Neural cell (in vitro differentiated cells): ENCODE measurements at regions not wholly inside any gene's neighbourhood (a gene's known extent, or its start where the extent isn't known, plus 50 kb on each side); places are given as distances from the start of the nearest gene placed in this dataset.

Experiments used
- H2AFZ ChIP-seq: fragments of 200-600, 300-800 bp; sonication (generic), shearing (Covaris generic); 2 replicates; pipeline ENCODE4 v1.6.0; 2014; ENCODE audit warnings: low read depth, mild to moderate bottlenecking, antibody characterized with exemption, low read length, moderate library complexity
- H3F3A ChIP-seq: fragments of 200-600 bp; shearing (Covaris generic); 2 replicates; pipeline ENCODE4 v1.6.1; 2016; ENCODE audit warnings: mild to moderate bottlenecking, moderate library complexity, mixed read lengths, antibody characterized with exemption, low read length; ENCODE audit not compliant: insufficient read depth, poor library complexity, severe bottlenecking
- H3K27ac ChIP-seq: fragments of 200-600, 300-800 bp; sonication (generic), shearing (Covaris generic); 2 replicates; pipeline ENCODE4 v1.5.1; 2014; ENCODE audit warnings: mild to moderate bottlenecking, low read length, moderate library complexity
- H3K27me3 ChIP-seq: fragments of 300-800, 200-600 bp; sonication (generic), shearing (Covaris generic); 2 replicates; pipeline ENCODE4 v1.6.0; 2014; ENCODE audit warnings: mild to moderate bottlenecking, low read depth, low read length, moderate library complexity; ENCODE audit not compliant: insufficient read depth
- H3K36me3 ChIP-seq: fragments of 300-800, 200-600 bp; sonication (generic), shearing (Covaris generic); 2 replicates; pipeline ENCODE4 v1.5.1; 2014; ENCODE audit warnings: mild to moderate bottlenecking, antibody characterized with exemption, low read length, moderate library complexity; ENCODE audit not compliant: insufficient read depth
- H3K4me2 ChIP-seq: fragments of 300-800, 200-600 bp; sonication (generic), shearing (Covaris generic); 2 replicates; pipeline ENCODE4 v1.6.0; 2014; ENCODE audit warnings: mild to moderate bottlenecking, low read length
- H3K4me3 ChIP-seq: fragments of 300-800, 200-600 bp; sonication (generic), shearing (Covaris generic); 2 replicates; pipeline ENCODE4 v1.5.1; 2014; ENCODE audit warnings: mild to moderate bottlenecking, low read length, moderate library complexity
- H3K79me2 ChIP-seq: fragments of 200-600 bp; shearing (Covaris generic); replicated peaks from 2 replicates; pipeline ENCODE4 v1.6.0; 2014; ENCODE audit warnings: mild to moderate bottlenecking, low read length, moderate library complexity; ENCODE audit not compliant: insufficient read depth
- H3K9ac ChIP-seq: fragments of 300-800, 200-600 bp; sonication (generic), shearing (Covaris generic); 2 replicates; pipeline ENCODE4 v1.6.1; 2016; ENCODE audit warnings: mild to moderate bottlenecking, low read length, mixed read lengths
- H3K9me2 ChIP-seq: fragments of 200-600 bp; shearing (Covaris generic); 2 replicates; pipeline ENCODE4 v1.6.1; 2016; ENCODE audit warnings: mild to moderate bottlenecking, low read length, mixed read lengths; ENCODE audit not compliant: insufficient read depth
- H3K9me3 ChIP-seq: fragments of 200-600, 300-800 bp; sonication (generic), shearing (Covaris generic); 2 replicates; pipeline ENCODE4 v1.6.1; 2016; ENCODE audit warnings: mild to moderate bottlenecking, mixed run types, low read length, moderate library complexity, mixed read lengths
- H4K20me1 ChIP-seq: fragments of 200-600 bp; shearing (Covaris generic); 2 replicates; pipeline ENCODE4 v1.6.1; 2016; ENCODE audit warnings: mild to moderate bottlenecking, mixed run types; ENCODE audit not compliant: insufficient read depth
- EP300 ChIP-seq: fragments of 450-650 bp; conservative IDR thresholded peaks from 2 replicates; pipeline ENCODE4 v1.6.1; 2014; ENCODE audit warnings: antibody characterized with exemption, mild to moderate bottlenecking, moderate library complexity; ENCODE audit not compliant: poor library complexity, severe bottlenecking
- EZH2 ChIP-seq: fragments of 200-600, 300-800 bp; shearing (Covaris generic), sonication (generic); IDR thresholded peaks from 2 replicates; pipeline ENCODE4 v1.6.1; 2014; ENCODE audit warnings: antibody characterized with exemption, low read length, borderline replicate concordance, mild to moderate bottlenecking; ENCODE audit not compliant: insufficient read depth, poor library complexity, severe bottlenecking
- MXI1 ChIP-seq: fragments of 450-650 bp; conservative IDR thresholded peaks from 2 replicates; pipeline ENCODE4 v1.6.1; 2014; ENCODE audit warnings: antibody characterized with exemption, mild to moderate bottlenecking; ENCODE audit not compliant: poor library complexity, severe bottlenecking
- POLR2AphosphoS5 ChIP-seq: IDR thresholded peaks from 2 replicates; pipeline ENCODE4 v1.6.1; 2012
- RAD21 ChIP-seq: fragments of 450-650 bp; conservative IDR thresholded peaks from 2 replicates; pipeline ENCODE4 v1.6.1; 2014; ENCODE audit warnings: antibody characterized with exemption, mild to moderate bottlenecking, moderate library complexity
- SMC3 ChIP-seq: fragments of 450-650 bp; conservative IDR thresholded peaks from 2 replicates; pipeline ENCODE4 v1.6.1; 2014; ENCODE audit warnings: antibody characterized with exemption, mild to moderate bottlenecking, moderate library complexity; ENCODE audit not compliant: poor library complexity
- TAF1 ChIP-seq: IDR thresholded peaks from 2 replicates; pipeline ENCODE4 v1.6.1; 2012; ENCODE audit warnings: low read depth
- TF ChIP-seq, protein P1 (sequence below): IDR thresholded peaks from 2 replicates; pipeline ENCODE4 v1.6.1; 2012; ENCODE audit warnings: borderline replicate concordance
- TF ChIP-seq, protein P2 (sequence below): fragments of 450-650 bp; IDR thresholded peaks from 2 replicates; pipeline ENCODE4 v1.5.1; 2014; ENCODE audit warnings: antibody characterized with exemption, mild to moderate bottlenecking, moderate library complexity; ENCODE audit not compliant: poor library complexity, severe bottlenecking

- no peak for TF ChIP-seq EZH2
- TF ChIP-seq, protein P1, sequence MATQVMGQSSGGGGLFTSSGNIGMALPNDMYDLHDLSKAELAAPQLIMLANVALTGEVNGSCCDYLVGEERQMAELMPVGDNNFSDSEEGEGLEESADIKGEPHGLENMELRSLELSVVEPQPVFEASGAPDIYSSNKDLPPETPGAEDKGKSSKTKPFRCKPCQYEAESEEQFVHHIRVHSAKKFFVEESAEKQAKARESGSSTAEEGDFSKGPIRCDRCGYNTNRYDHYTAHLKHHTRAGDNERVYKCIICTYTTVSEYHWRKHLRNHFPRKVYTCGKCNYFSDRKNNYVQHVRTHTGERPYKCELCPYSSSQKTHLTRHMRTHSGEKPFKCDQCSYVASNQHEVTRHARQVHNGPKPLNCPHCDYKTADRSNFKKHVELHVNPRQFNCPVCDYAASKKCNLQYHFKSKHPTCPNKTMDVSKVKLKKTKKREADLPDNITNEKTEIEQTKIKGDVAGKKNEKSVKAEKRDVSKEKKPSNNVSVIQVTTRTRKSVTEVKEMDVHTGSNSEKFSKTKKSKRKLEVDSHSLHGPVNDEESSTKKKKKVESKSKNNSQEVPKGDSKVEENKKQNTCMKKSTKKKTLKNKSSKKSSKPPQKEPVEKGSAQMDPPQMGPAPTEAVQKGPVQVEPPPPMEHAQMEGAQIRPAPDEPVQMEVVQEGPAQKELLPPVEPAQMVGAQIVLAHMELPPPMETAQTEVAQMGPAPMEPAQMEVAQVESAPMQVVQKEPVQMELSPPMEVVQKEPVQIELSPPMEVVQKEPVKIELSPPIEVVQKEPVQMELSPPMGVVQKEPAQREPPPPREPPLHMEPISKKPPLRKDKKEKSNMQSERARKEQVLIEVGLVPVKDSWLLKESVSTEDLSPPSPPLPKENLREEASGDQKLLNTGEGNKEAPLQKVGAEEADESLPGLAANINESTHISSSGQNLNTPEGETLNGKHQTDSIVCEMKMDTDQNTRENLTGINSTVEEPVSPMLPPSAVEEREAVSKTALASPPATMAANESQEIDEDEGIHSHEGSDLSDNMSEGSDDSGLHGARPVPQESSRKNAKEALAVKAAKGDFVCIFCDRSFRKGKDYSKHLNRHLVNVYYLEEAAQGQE, result no peak
- TF ChIP-seq TAF1, result no peak
- TF ChIP-seq EP300, result no peak
- no peak for TF ChIP-seq RAD21
- TF ChIP-seq MXI1, result no peak
- TF ChIP-seq, protein P2, sequence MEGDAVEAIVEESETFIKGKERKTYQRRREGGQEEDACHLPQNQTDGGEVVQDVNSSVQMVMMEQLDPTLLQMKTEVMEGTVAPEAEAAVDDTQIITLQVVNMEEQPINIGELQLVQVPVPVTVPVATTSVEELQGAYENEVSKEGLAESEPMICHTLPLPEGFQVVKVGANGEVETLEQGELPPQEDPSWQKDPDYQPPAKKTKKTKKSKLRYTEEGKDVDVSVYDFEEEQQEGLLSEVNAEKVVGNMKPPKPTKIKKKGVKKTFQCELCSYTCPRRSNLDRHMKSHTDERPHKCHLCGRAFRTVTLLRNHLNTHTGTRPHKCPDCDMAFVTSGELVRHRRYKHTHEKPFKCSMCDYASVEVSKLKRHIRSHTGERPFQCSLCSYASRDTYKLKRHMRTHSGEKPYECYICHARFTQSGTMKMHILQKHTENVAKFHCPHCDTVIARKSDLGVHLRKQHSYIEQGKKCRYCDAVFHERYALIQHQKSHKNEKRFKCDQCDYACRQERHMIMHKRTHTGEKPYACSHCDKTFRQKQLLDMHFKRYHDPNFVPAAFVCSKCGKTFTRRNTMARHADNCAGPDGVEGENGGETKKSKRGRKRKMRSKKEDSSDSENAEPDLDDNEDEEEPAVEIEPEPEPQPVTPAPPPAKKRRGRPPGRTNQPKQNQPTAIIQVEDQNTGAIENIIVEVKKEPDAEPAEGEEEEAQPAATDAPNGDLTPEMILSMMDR, result no peak
- H4K20me1 ChIP-seq, result no peaks in the 10 kb centered on the region
- no peaks in the 10 kb centered on the region for H3F3A ChIP-seq
- no peak overlapping the region for H3K4me3 ChIP-seq
- no peaks in the 10 kb centered on the region for H3K27me3 ChIP-seq
- H3K36me3 ChIP-seq, result no peaks in the 10 kb centered on the region
- no peaks in the 10 kb centered on the region for H3K9me2 ChIP-seq
- no peaks in the 10 kb centered on the region for H3K9me3 ChIP-seq
- H3K79me2 ChIP-seq, result no peaks in the 10 kb centered on the region
- H3K9ac ChIP-seq, result no peak overlapping the region
- H3K27ac ChIP-seq, result no peak overlapping the region
- no peak overlapping the region for H2AFZ ChIP-seq
- H3K4me2 ChIP-seq, result no peak overlapping the region
Observed at GRCh38 chr15:97401970-97402369, 558.5 kb upstream of the ARRDC4 start.

GRCh38 chr15:97406841-97407240 lies 553.7 kb upstream of the ARRDC4 start:
- Histone ChIP-seq H3K79me2 (no peaks in the 10 kb centered on the region), H3K27me3 (no peaks in the 10 kb centered on the region), H2AFZ (no peak overlapping the region), H3K27ac (no peak overlapping the region), H3K9me3 (no peaks in the 10 kb centered on the region), H3K9ac (no peak overlapping the region), H4K20me1 (no peaks in the 10 kb centered on the region), H3K9me2 (no peaks in the 10 kb centered on the region), H3K4me2 (no peak overlapping the region), H3K4me3 (no peak overlapping the region), H3F3A (no peaks in the 10 kb centered on the region), H3K36me3 (no peaks in the 10 kb centered on the region)
- TF ChIP-seq EP300, result no peak
- TF ChIP-seq RAD21, result no peak
- no peak for TF ChIP-seq MXI1
- TF ChIP-seq, protein P2, result no peak
- TF ChIP-seq EZH2, result no peak
- TF ChIP-seq TAF1, result no peak
- TF ChIP-seq, protein P1, result no peak
- no peak for TF ChIP-seq SMC3
- TF ChIP-seq POLR2AphosphoS5, result no peak
